Skin epidermis (tissue), 12 donors: ENCODE measurements at regions not wholly inside any gene's neighbourhood (a gene's known extent, or its start where the extent isn't known, plus 50 kb on each side); places are given as distances from the start of the nearest gene placed in this dataset.

Experiments
- H3K27ac ChIP-seq, 21 experiments: fragments of 200-600 bp; sonication (generic) in 11 of 21; one replicate each; pipeline ENCODE4 v1.5.0; 2020; ENCODE audit warnings: mild to moderate bottlenecking in 3 of 21, inconsistent platforms in 2 of 21, moderate library complexity in 2 of 21
- H3K4me3 ChIP-seq, 7 experiments: fragments of 200-600 bp; sonication (generic) in 2 of 7; one replicate each; pipeline ENCODE4 v1.5.0; 2020; ENCODE audit warnings: inconsistent platforms in 2 of 7, mild to moderate bottlenecking in 2 of 7, moderate library complexity in 1 of 7

- Histone ChIP-seq H3K4me3 (no peak overlapping the region), H3K27ac (no peak overlapping the region)
Measured at GRCh38 chr1:81165963-81166362, 634.8 kb upstream of the ADGRL2 start.

GRCh38 chr1:81160696-81161095 lies 640.0 kb upstream of the ADGRL2 start:
- Histone ChIP-seq H3K4me3 (no peak overlapping the region), H3K27ac (no peak overlapping the region)

- no peak overlapping the region for H3K4me3 ChIP-seq
- no peak overlapping the region for H3K27ac ChIP-seq
Measured at GRCh38 chr1:81158592-81158991, 642.1 kb upstream of the ADGRL2 start.

GRCh38 chr1:81157686-81158085 lies 643.0 kb upstream of the ADGRL2 start:
- Histone ChIP-seq H3K4me3 (no peak overlapping the region), H3K27ac (no peak overlapping the region)

GRCh38 chr1:81156887-81157286 lies 643.8 kb upstream of the ADGRL2 start:
- Histone ChIP-seq H3K4me3 (no peak overlapping the region), H3K27ac (no peak overlapping the region)

GRCh38 chr1:81155131-81155530 lies 645.6 kb upstream of the ADGRL2 start:
- Histone ChIP-seq H3K27ac (no peak overlapping the region), H3K4me3 (no peak overlapping the region)

GRCh38 chr1:81151206-81151605 lies 649.5 kb upstream of the ADGRL2 start:
- Histone ChIP-seq H3K4me3 (no peak overlapping the region), H3K27ac (no peak overlapping the region)

- no peak overlapping the region for H3K27ac ChIP-seq
- no peak overlapping the region for H3K4me3 ChIP-seq
Measured at GRCh38 chr1:81149649-81150325, 650.9 kb upstream of the ADGRL2 start.

GRCh38 chr1:81144240-81144825 lies 656.4 kb upstream of the ADGRL2 start:
- H3K4me3 ChIP-seq: no peak overlapping the region
- no peak overlapping the region for H3K27ac ChIP-seq

GRCh38 chr1:81142099-81142826 lies 658.5 kb upstream of the ADGRL2 start:
- H3K27ac ChIP-seq: no peak overlapping the region

GRCh38 chr1:81135524-81135923 lies 665.2 kb upstream of the ADGRL2 start:
- no peak overlapping the region for H3K27ac ChIP-seq

More at GRCh38 chr1:81142099-81142826, 658.5 kb upstream of the ADGRL2 start:
- H3K4me3 ChIP-seq: no peak overlapping the region

GRCh38 chr1:81129776-81130175 lies 671.0 kb upstream of the ADGRL2 start:
- Histone ChIP-seq H3K27ac (no peak overlapping the region), H3K4me3 (no peak overlapping the region)

More at GRCh38 chr1:81135524-81135923, 665.2 kb upstream of the ADGRL2 start:
- H3K4me3 ChIP-seq: no peak overlapping the region

- Histone ChIP-seq H3K4me3 (no peak overlapping the region), H3K27ac (no peak overlapping the region)
Measured at GRCh38 chr1:81129366-81129765, 671.4 kb upstream of the ADGRL2 start.

GRCh38 chr1:81128079-81128478 lies 672.7 kb upstream of the ADGRL2 start:
- Histone ChIP-seq H3K27ac (no peak overlapping the region), H3K4me3 (no peak overlapping the region)

- Histone ChIP-seq H3K27ac (no peak overlapping the region), H3K4me3 (no peak overlapping the region)
Measured at GRCh38 chr1:81126989-81127581, 673.6 kb upstream of the ADGRL2 start.

GRCh38 chr1:81125672-81126071 lies 675.1 kb upstream of the ADGRL2 start:
- no peak overlapping the region for H3K4me3 ChIP-seq
- no peak overlapping the region for H3K27ac ChIP-seq

- Histone ChIP-seq H3K27ac (no peak overlapping the region), H3K4me3 (no peak overlapping the region)
Measured at GRCh38 chr1:81121306-81121705, 679.4 kb upstream of the ADGRL2 start.

GRCh38 chr1:81119319-81119718 lies 681.4 kb upstream of the ADGRL2 start:
- H3K4me3 ChIP-seq: no peak overlapping the region
- no peak overlapping the region for H3K27ac ChIP-seq

GRCh38 chr1:81118550-81118949 lies 682.2 kb upstream of the ADGRL2 start:
- Histone ChIP-seq H3K27ac (no peak overlapping the region), H3K4me3 (no peak overlapping the region)

GRCh38 chr1:81115422-81115821 lies 685.3 kb upstream of the ADGRL2 start:
- Histone ChIP-seq H3K27ac (no peak overlapping the region), H3K4me3 (no peak overlapping the region)

GRCh38 chr1:81114191-81114590 lies 686.5 kb upstream of the ADGRL2 start:
- H3K27ac ChIP-seq: no peak overlapping the region
- H3K4me3 ChIP-seq: no peak overlapping the region
